Loucy (cell line): ENCODE measurements at regions not wholly inside any gene's neighbourhood (a gene's known extent, or its start where the extent isn't known, plus 50 kb on each side); places are given as distances from the start of the nearest gene placed in this dataset.

ENCODE experiments used
- H2AFZ ChIP-seq: fragments of 200-600 bp; sonication (generic); 2 replicates; pipeline ENCODE4 v1.6.0; 2016; ENCODE audit warnings: antibody characterized with exemption, mild to moderate bottlenecking, low read length, moderate library complexity
- H3F3A ChIP-seq: fragments of 200-600 bp; 2 replicates; pipeline ENCODE4 v1.6.0; 2016; ENCODE audit warnings: antibody characterized with exemption, low read depth, mild to moderate bottlenecking
- H3K27me3 ChIP-seq: fragments of 200-600 bp; sonication (generic); 2 replicates; pipeline ENCODE4 v1.6.1; 2014; ENCODE audit warnings: low read length, mild to moderate bottlenecking; ENCODE audit not compliant: insufficient read depth, poor library complexity, severe bottlenecking
- H3K36me3 ChIP-seq: fragments of 200-600 bp; sonication (generic); 2 replicates; pipeline ENCODE4 v1.6.1; 2016; ENCODE audit warnings: low read length; ENCODE audit not compliant: insufficient read depth
- H3K4me1 ChIP-seq: fragments of 200-600 bp; sonication (generic); 2 replicates; pipeline ENCODE4 v1.5.1; 2014; ENCODE audit warnings: low read length, mild to moderate bottlenecking; ENCODE audit not compliant: insufficient read depth, poor library complexity, severe bottlenecking
- H3K4me2 ChIP-seq: fragments of 200-600 bp; sonication (generic); 2 replicates; pipeline ENCODE4 v1.6.0; 2014; ENCODE audit warnings: antibody characterized with exemption, low read length, low read depth, mild to moderate bottlenecking; ENCODE audit not compliant: poor library complexity, severe bottlenecking
- H3K4me3 ChIP-seq: fragments of 200-600 bp; sonication (generic); 2 replicates; pipeline ENCODE4 v1.5.1; 2014; ENCODE audit warnings: low read length, mild to moderate bottlenecking, mixed read lengths; ENCODE audit not compliant: poor library complexity, severe bottlenecking
- H3K79me2 ChIP-seq: fragments of 200-600 bp; sonication (generic); 2 replicates; pipeline ENCODE4 v1.6.1; 2014; ENCODE audit warnings: low read length; ENCODE audit not compliant: insufficient read depth
- H3K9ac ChIP-seq: fragments of 200-600 bp; sonication (generic); 2 replicates; pipeline ENCODE4 v1.6.0; 2014; ENCODE audit warnings: mild to moderate bottlenecking, low read depth, low read length, moderate library complexity; ENCODE audit not compliant: poor library complexity, severe bottlenecking
- H3K9me2 ChIP-seq: fragments of 200-600 bp; sonication (generic); replicated peaks from 2 replicates; pipeline ENCODE4 v1.6.1; 2016; ENCODE audit warnings: low read depth, low read length, mixed read lengths
- H3K9me3 ChIP-seq: fragments of 200-600 bp; sonication (generic); 2 replicates; pipeline ENCODE4 v1.6.1; 2014; ENCODE audit warnings: mild to moderate bottlenecking, antibody characterized with exemption, low read length, low read depth; ENCODE audit not compliant: insufficient read depth
- H4K20me1 ChIP-seq: fragments of 200-600 bp; sonication (generic); 2 replicates; pipeline ENCODE4 v1.6.0; 2014; ENCODE audit warnings: antibody characterized with exemption, low read length, mild to moderate bottlenecking; ENCODE audit not compliant: insufficient read depth, poor library complexity, severe bottlenecking
- EZH2phosphoT487 ChIP-seq: fragments of 200-600 bp; IDR thresholded peaks from 2 replicates; pipeline ENCODE4 v1.6.1; 2018; ENCODE audit warnings: antibody characterized with exemption, mild to moderate bottlenecking, moderate library complexity, borderline replicate concordance
- TF ChIP-seq, protein P1 (sequence below): fragments of 200-600 bp; sonication (generic); conservative IDR thresholded peaks from 2 replicates; pipeline ENCODE4 v1.5.1; 2014; ENCODE audit warnings: mild to moderate bottlenecking, antibody characterized with exemption, low read length

DNA sequence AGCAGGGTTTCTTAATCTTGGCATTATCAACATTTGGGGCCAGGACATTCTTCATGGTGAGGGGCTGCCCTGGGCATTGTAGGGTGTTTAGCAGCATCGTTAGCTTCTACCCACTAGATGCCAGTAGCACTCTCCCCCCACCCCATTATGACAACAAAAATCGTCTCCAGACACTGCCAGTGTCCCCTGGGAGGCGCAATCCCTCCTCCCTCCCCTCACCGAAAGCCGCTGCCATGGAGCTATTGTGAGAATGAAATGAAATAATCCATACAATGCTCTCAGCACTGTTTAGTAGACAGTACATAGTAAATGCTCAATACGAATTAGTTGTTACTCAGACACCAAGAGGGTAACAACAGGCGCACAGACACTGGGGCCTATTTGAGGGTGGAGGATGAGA is 502.9 kb downstream of the NPIPA7 start:
- Histone ChIP-seq H4K20me1 (no peaks in the 10 kb centered on the region), H3F3A (no peaks in the 10 kb centered on the region), H3K79me2 (no peaks in the 10 kb centered on the region), H3K27me3 (no peaks in the 10 kb centered on the region), H3K4me1 (no peaks in the 10 kb centered on the region), H3K9me2 (no peaks in the 10 kb centered on the region), H3K4me2 (no peak overlapping the region), H2AFZ (no peak overlapping the region), H3K4me3 (no peak overlapping the region), H3K9me3 (no peaks in the 10 kb centered on the region; the same call in 1 of the 2 replicates), H3K9ac (no peak overlapping the region), H3K36me3 (no peaks in the 10 kb centered on the region)
- TF ChIP-seq EZH2phosphoT487: no peak
- TF ChIP-seq, protein P1, sequence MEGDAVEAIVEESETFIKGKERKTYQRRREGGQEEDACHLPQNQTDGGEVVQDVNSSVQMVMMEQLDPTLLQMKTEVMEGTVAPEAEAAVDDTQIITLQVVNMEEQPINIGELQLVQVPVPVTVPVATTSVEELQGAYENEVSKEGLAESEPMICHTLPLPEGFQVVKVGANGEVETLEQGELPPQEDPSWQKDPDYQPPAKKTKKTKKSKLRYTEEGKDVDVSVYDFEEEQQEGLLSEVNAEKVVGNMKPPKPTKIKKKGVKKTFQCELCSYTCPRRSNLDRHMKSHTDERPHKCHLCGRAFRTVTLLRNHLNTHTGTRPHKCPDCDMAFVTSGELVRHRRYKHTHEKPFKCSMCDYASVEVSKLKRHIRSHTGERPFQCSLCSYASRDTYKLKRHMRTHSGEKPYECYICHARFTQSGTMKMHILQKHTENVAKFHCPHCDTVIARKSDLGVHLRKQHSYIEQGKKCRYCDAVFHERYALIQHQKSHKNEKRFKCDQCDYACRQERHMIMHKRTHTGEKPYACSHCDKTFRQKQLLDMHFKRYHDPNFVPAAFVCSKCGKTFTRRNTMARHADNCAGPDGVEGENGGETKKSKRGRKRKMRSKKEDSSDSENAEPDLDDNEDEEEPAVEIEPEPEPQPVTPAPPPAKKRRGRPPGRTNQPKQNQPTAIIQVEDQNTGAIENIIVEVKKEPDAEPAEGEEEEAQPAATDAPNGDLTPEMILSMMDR: no peak

DNA sequence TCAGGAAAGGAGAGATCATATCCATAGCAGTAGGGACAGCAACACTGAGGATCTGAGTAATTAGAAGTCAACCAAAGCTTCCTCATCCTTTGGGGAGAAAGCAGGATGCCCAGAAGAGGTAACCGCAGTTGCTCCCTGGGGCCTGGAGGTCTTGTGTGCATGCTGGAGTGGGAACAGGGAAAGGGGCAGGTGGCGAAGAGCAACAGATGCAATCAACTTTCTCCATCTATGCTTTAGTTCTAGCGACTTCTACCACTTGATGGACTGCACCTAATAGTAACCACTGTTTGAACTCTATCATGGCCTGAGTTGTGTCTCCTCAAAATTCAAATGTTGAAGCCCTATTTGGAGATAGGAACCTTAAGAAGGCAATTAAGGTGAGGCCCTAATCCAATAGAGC is 503.8 kb downstream of the NPIPA7 start:
- Histone ChIP-seq H3K9me3 (no peaks in the 10 kb centered on the region; the same call in 1 of the 2 replicates), H3K4me1 (no peaks in the 10 kb centered on the region), H3F3A (no peaks in the 10 kb centered on the region), H2AFZ (no peak overlapping the region), H3K9ac (no peak overlapping the region), H4K20me1 (no peaks in the 10 kb centered on the region), H3K27me3 (no peaks in the 10 kb centered on the region), H3K36me3 (no peaks in the 10 kb centered on the region), H3K9me2 (no peaks in the 10 kb centered on the region), H3K79me2 (no peaks in the 10 kb centered on the region), H3K4me2 (no peak overlapping the region), H3K4me3 (no peak overlapping the region)
- TF ChIP-seq EZH2phosphoT487: no peak
- TF ChIP-seq, protein P1: no peak

DNA sequence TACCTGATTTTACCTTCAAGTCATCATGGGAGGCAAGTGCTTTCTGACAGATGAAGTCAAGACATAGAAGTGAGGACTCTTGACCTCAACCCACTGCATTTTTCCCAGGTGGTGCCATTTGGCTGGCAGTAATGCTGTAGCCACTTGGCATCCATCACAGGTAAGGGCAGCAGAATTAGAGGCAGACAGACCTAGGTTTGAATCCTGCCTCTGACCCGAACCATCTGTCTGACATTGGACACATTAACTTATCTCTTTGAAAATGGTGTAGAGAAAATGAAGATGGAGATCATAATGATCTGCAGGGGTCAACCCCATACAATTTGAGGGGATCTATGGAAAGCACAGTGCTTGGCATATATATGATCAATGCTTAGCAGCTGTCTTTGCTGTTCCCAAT is 505.5 kb downstream of the NPIPA7 start:
- no peak for TF ChIP-seq EZH2phosphoT487
- TF ChIP-seq, protein P1: no peak
- Histone ChIP-seq H3K27me3 (no peaks in the 10 kb centered on the region), H3K4me2 (no peak overlapping the region), H4K20me1 (no peaks in the 10 kb centered on the region), H3K79me2 (no peaks in the 10 kb centered on the region), H2AFZ (no peak overlapping the region), H3F3A (no peaks in the 10 kb centered on the region), H3K4me3 (no peak overlapping the region), H3K9ac (no peak overlapping the region), H3K9me3 (no peaks in the 10 kb centered on the region; the same call in 1 of the 2 replicates), H3K4me1 (no peaks in the 10 kb centered on the region), H3K9me2 (no peaks in the 10 kb centered on the region), H3K36me3 (no peaks in the 10 kb centered on the region)
